AG09319 (cell line): ENCODE measurements at regions not wholly inside any gene's neighbourhood (a gene's known extent, or its start where the extent isn't known, plus 50 kb on each side); places are given as distances from the start of the nearest gene placed in this dataset.

ENCODE experiments used
- DNase-seq: peaks from one replicate; pipeline ENCODE4 v3.0.0-alpha.2; 2010; ENCODE audit warnings: low read depth; ENCODE audit errors: extremely low read depth
- TF ChIP-seq, protein P1 (sequence below): IDR thresholded peaks from 2 replicates; pipeline ENCODE4 v1.5.1; 2011; ENCODE audit warnings: low read depth, mild to moderate bottlenecking, inconsistent platforms, low read length, moderate library complexity

DNA sequence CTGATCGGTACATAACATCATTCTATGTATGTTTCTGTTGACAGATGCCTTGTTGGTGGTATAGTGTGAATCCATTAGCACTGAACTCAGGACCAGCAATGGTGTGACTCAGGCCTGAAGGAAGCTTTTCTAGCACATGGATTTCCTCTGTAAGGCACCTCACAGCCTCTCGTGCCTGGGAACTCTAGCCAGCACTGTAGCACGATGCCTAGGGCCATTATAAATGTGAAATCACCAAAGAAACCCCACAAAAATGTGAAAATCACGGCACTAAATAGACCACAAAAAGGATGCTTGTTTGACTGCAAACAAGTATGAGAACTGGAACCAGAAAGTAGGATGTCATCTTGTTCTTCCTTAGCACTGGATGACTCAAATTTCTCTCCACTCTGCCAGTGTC, 63.7 kb upstream of the NKX2-2 start:
- TF ChIP-seq, protein P1, sequence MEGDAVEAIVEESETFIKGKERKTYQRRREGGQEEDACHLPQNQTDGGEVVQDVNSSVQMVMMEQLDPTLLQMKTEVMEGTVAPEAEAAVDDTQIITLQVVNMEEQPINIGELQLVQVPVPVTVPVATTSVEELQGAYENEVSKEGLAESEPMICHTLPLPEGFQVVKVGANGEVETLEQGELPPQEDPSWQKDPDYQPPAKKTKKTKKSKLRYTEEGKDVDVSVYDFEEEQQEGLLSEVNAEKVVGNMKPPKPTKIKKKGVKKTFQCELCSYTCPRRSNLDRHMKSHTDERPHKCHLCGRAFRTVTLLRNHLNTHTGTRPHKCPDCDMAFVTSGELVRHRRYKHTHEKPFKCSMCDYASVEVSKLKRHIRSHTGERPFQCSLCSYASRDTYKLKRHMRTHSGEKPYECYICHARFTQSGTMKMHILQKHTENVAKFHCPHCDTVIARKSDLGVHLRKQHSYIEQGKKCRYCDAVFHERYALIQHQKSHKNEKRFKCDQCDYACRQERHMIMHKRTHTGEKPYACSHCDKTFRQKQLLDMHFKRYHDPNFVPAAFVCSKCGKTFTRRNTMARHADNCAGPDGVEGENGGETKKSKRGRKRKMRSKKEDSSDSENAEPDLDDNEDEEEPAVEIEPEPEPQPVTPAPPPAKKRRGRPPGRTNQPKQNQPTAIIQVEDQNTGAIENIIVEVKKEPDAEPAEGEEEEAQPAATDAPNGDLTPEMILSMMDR: no peak
- DNase-seq: no peak

GRCh38 chr20:21575981-21576740, 62.3 kb upstream of the NKX2-2 start:
- TF ChIP-seq, protein P1: no peak
- no peak for DNase-seq

- no peak for DNase-seq
- TF ChIP-seq, protein P1: no peak
Observed at GRCh38 chr20:21575167-21575566, 61.3 kb upstream of the NKX2-2 start.

DNA sequence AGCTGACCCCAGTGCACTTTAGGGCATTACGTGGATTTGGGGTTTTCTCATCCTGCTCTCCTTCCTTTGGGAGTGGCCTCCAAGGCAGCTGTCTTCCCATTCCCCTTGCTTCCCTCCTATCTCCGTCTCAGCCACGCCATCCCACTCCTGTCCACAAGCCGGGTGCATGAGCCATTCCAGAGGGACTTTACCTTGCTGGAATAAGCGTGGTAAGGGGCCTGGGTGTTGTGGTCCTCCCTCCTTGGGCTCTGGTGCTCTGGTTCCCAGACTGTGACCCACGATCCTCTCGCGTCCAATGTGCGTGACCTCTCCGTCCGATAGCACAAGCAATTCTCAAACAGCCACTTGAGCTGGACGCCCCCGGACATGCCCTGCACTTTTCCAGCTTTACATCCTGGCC, 60.6 kb upstream of the NKX2-2 start:
- TF ChIP-seq, protein P1: no peak
- no peak for DNase-seq

- no peak for DNase-seq
- TF ChIP-seq, protein P1: no peak
Observed at GRCh38 chr20:21573259-21573658, 59.4 kb upstream of the NKX2-2 start.

- TF ChIP-seq, protein P1: peak; percentile 81
- DNase-seq: peak; percentile 0
Observed at GRCh38 chr20:21571841-21572690, 58.2 kb upstream of the NKX2-2 start.
